PC-3 (cell line): ENCODE measurements at regions not wholly inside any gene's neighbourhood (a gene's known extent, or its start where the extent isn't known, plus 50 kb on each side); places are given as distances from the start of the nearest gene placed in this dataset.

Experiments
- ATAC-seq: fragments of 200-7000 bp; cut with Tn5 transposase; 2 replicates; pipeline ENCODE4 v1.9.1; 2020; ENCODE audit warnings: mild to moderate bottlenecking, moderate library complexity
- BruUV-seq: library from RNA; stranded (reverse); fragments of 400-500 nt; replicated peaks from 2 replicates; lab custom pipeline; 2021; lab: Mats Ljungman, UMichigan
- CTCF ChIA-PET: fragments of 300-600 bp; sonication (Branson Sonifier 250); formaldehyde crosslinking; loops from one replicate; lab custom pipeline; 2022; ENCODE audit warnings: antibody characterized with exemption; lab: Charles Lee
- POLR2A ChIA-PET: fragments of 300-600 bp; sonication (Branson Sonifier 250); formaldehyde crosslinking; loops from one replicate; lab custom pipeline; 2022; ENCODE audit warnings: antibody characterized with exemption; ENCODE audit not compliant: unreplicated experiment; lab: Charles Lee
- DNase-seq: peaks from one replicate; pipeline ENCODE4 v3.0.0-alpha.2; 2015
- H2AFZ ChIP-seq: fragments of 300-600 bp; sonication (generic); 2 replicates; pipeline ENCODE4 v1.6.0; 2016; ENCODE audit warnings: antibody characterized with exemption, low read length
- H3F3A ChIP-seq: fragments of 300-600 bp; sonication (generic); one replicate; pipeline ENCODE4 v1.6.0; 2017; ENCODE audit warnings: antibody characterized with exemption, low read length, control low read depth, mild to moderate bottlenecking; ENCODE audit not compliant: unreplicated experiment
- H3K27ac ChIP-seq: fragments of 300-600 bp; sonication (generic); 2 replicates; pipeline ENCODE4 v1.5.1; 2016; ENCODE audit warnings: mild to moderate bottlenecking, low read length
- H3K27me3 ChIP-seq: fragments of 300-600 bp; sonication (generic); 2 replicates; pipeline ENCODE4 v1.6.1; 2016; ENCODE audit warnings: low read length, mixed read lengths
- H3K36me3 ChIP-seq: fragments of 300-600 bp; sonication (generic); 2 replicates; pipeline ENCODE4 v1.6.1; 2016; ENCODE audit warnings: low read depth, mixed run types, low read length, mixed read lengths
- H3K4me1 ChIP-seq: fragments of 300-600 bp; sonication (generic); 2 replicates; pipeline ENCODE4 v1.5.1; 2016; ENCODE audit warnings: low read length; ENCODE audit not compliant: insufficient read depth
- H3K4me2 ChIP-seq: fragments of 300-600 bp; sonication (generic); 2 replicates; pipeline ENCODE4 v1.6.0; 2016; ENCODE audit warnings: low read length
- H3K4me3 ChIP-seq: fragments of 300-600 bp; sonication (generic); 2 replicates; pipeline ENCODE4 v1.5.1; 2016; ENCODE audit warnings: mild to moderate bottlenecking, low read length, mixed read lengths
- H3K79me2 ChIP-seq: fragments of 300-600 bp; sonication (generic); 2 replicates; pipeline ENCODE4 v1.6.1; 2017; ENCODE audit warnings: low read length, mixed read lengths
- H3K9ac ChIP-seq: fragments of 300-600 bp; sonication (generic); 2 replicates; pipeline ENCODE4 v1.6.0; 2016; ENCODE audit warnings: mild to moderate bottlenecking, low read length
- H3K9me2 ChIP-seq: fragments of 300-600 bp; sonication (generic); replicated peaks from 2 replicates; pipeline ENCODE4 v1.6.1; 2016; ENCODE audit warnings: mixed run types, low read length, mixed read lengths
- H3K9me3 ChIP-seq: fragments of 300-600 bp; sonication (generic); 2 replicates; pipeline ENCODE4 v1.6.1; 2016; ENCODE audit warnings: low read length, mixed read lengths
- H4K20me1 ChIP-seq: fragments of 300-600 bp; sonication (generic); 2 replicates; pipeline ENCODE4 v1.6.1; 2016; ENCODE audit warnings: low read length, mixed read lengths
- CTCF ChIP-seq: fragments of 300-600 bp; sonication (generic); conservative IDR thresholded peaks from 2 replicates; pipeline ENCODE4 v1.5.1; 2017; ENCODE audit warnings: antibody characterized with exemption, low read depth, mild to moderate bottlenecking, low read length
- EZH2 ChIP-seq: fragments of 300-600 bp; sonication (generic); IDR thresholded peaks from one replicate; pipeline ENCODE4 v1.6.1; 2017; ENCODE audit warnings: antibody characterized with exemption, mild to moderate bottlenecking, low read length; ENCODE audit not compliant: unreplicated experiment
- EZH2phosphoT487 ChIP-seq: fragments of 300-600 bp; sonication (generic); IDR thresholded peaks from 2 replicates; pipeline ENCODE4 v1.6.1; 2018; ENCODE audit warnings: mild to moderate bottlenecking, antibody characterized with exemption, low read length, borderline replicate concordance
- intact Hi-C: fragments of 100-400 bp; cut with micrococcal nuclease; formaldehyde crosslinking; loops from 2 replicates; pipeline ENCODE4 v1.9.0; 2023

- Histone ChIP-seq H3K4me1 (peaks cover 17% of the 10 kb centered on the region), H3K4me3 (no peak overlapping the region), H3K36me3 (no peaks in the 10 kb centered on the region), H3K27ac (no peak overlapping the region), H3K79me2 (no peaks in the 10 kb centered on the region), H3K9me3 (no peaks in the 10 kb centered on the region), H3K27me3 (no peaks in the 10 kb centered on the region), H2AFZ (no peak overlapping the region), H3K9ac (no peak overlapping the region), H3K4me2 (peak overlapping the region; percentile 44), H3K9me2 (no peaks in the 10 kb centered on the region), H4K20me1 (no peaks in the 10 kb centered on the region), H3F3A (no peaks in the 10 kb centered on the region)
- no peak for ATAC-seq
- DNase-seq: no peak
- CTCF ChIA-PET: no interaction called here
- POLR2A ChIA-PET: no interaction called here
- intact Hi-C loops: loop anchor here (10.0 kb wide), 1 partner anchor 224 kb away; the partner anchor contains the start of gene GSE1
- TF ChIP-seq EZH2 (no peak), EZH2phosphoT487 (no peak), CTCF (no peak)
- BruUV-seq: no TSS peak
Measured at GRCh38 chr16:85391175-85391707, 221.9 kb upstream of the GSE1 start.

DNA sequence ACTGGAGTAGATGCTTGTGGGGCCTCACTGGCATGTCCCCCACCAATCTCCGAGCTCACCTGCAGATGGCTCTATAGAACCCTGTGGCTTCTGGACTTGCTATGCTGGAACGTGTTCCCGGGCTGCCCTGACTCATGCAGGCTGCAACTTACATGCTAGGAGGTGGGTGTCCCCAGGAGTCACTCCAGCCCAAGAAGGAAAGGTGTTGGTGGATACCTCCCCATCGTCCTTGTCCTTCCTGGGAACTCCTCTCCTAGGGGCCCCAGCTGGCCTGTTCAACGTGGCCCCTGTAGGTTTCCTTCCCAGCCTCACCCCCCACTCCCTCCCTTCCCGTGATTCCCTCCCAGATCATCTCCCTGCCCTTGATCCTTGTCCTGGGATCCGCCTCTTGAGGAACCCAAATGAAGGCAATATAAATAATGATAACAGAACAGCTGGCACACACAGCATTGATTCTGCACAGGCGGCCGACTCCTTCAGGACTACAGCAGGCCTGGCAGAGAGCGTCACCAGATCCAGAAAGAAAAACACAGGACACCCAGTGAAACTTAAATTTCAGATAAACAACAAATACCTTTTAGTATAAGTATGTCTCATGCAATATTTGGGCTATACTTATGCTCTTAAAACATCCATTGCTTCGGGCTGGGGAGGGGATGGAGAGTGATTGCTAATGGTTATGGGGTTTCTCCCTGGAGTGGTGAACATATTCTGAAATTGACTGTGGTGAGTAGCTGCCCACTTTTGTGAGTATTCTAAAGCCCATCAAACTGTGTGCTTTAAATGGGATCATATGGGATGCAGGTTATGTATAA is 221.1 kb upstream of the GSE1 start:
- H3K27ac ChIP-seq: no peak overlapping the region
- H3K4me2 ChIP-seq: no peak overlapping the region
- no peaks in the 10 kb centered on the region for H3K9me2 ChIP-seq
- no peaks in the 10 kb centered on the region for H4K20me1 ChIP-seq
- no peak overlapping the region for H3K9ac ChIP-seq
- CTCF ChIA-PET: no interaction called here
- TF ChIP-seq CTCF (no peak), EZH2phosphoT487 (no peak), EZH2 (no peak)
- no peaks in the 10 kb centered on the region for H3K9me3 ChIP-seq
- no peak overlapping the region for H2AFZ ChIP-seq
- no peaks in the 10 kb centered on the region for H3K27me3 ChIP-seq
- BruUV-seq: no TSS peak
- peaks cover 17% of the 10 kb centered on the region for H3K4me1 ChIP-seq
- H3F3A ChIP-seq: no peaks in the 10 kb centered on the region
- H3K4me3 ChIP-seq: no peak overlapping the region
- H3K79me2 ChIP-seq: no peaks in the 10 kb centered on the region
- ATAC-seq: no peak
- DNase-seq: no peak
- intact Hi-C loops: loop anchor here (10.0 kb wide), 1 partner anchor 223 kb away; the partner anchor contains the start of gene GSE1
- no peaks in the 10 kb centered on the region for H3K36me3 ChIP-seq
- POLR2A ChIA-PET: no interaction called here
